ENCODE measurements at regions not wholly inside any gene's neighbourhood (a gene's known extent, or its start where the extent isn't known, plus 50 kb on each side); places are given as distances from the start of the nearest gene placed in this dataset.
"Not testable (repeated sequence)": the region's sequence is repeated elsewhere in the genome, so short reads cannot be mapped to it uniquely, and the experiment has no call there.

- FAIRE-seq, result peak; percentile 27
- TF ChIP-seq POLR2A (IDR thresholded peaks at IDR 0.05; ENCODE audit: low read depth, low read length), result no peak
- no peak for DNase-seq (ENCODE audit: insufficient read length, low spot score)
These were observed 123.1 kb upstream of the STK17B start for GRCh38 chr2:196294516-196294909.

- peak; percentile 70 for FAIRE-seq
- no peak for TF ChIP-seq POLR2A (IDR thresholded peaks at IDR 0.05; ENCODE audit: low read depth, low read length)
- DNase-seq (ENCODE audit: insufficient read length, low spot score), result no peak
These were observed 123.6 kb upstream of the STK17B start for GRCh38 chr2:196295005-196295404.

- not testable (repeated sequence) for DNase-seq (ENCODE audit: insufficient read length, low spot score); FAIRE-seq
These were observed 126.8 kb upstream of the STK17B start for GRCh38 chr2:196298106-196298723.

GRCh38 chr2:196307775-196308305, 136.5 kb upstream of the STK17B start:
- DNase-seq (ENCODE audit: insufficient read length, low spot score), result no peak
- FAIRE-seq, result no peak
- TF ChIP-seq POLR2A (IDR thresholded peaks at IDR 0.05; ENCODE audit: low read depth, low read length), result no peak

- FAIRE-seq, result no peak
- TF ChIP-seq POLR2A (IDR thresholded peaks at IDR 0.05; ENCODE audit: low read depth, low read length), result no peak
- no peak for DNase-seq (ENCODE audit: insufficient read length, low spot score)
These were observed 138.3 kb upstream of the STK17B start for GRCh38 chr2:196309691-196310090.

GRCh38 chr2:196314157-196314556, 142.8 kb upstream of the STK17B start:
- no peak for FAIRE-seq
- no peak for TF ChIP-seq POLR2A (IDR thresholded peaks at IDR 0.05; ENCODE audit: low read depth, low read length)

GRCh38 chr2:196314780-196315179, 143.4 kb upstream of the STK17B start:
- FAIRE-seq (peak; percentile 86), DNase-seq (ENCODE audit: insufficient read length, low spot score) (peak; percentile 32)
- no peak for TF ChIP-seq POLR2A (IDR thresholded peaks at IDR 0.05; ENCODE audit: low read depth, low read length)

More at GRCh38 chr2:196314157-196314556, 142.8 kb upstream of the STK17B start:
- DNase-seq (ENCODE audit: insufficient read length, low spot score), result no peak

GRCh38 chr2:196315388-196316049, 144.1 kb upstream of the STK17B start:
- FAIRE-seq (peak; percentile 27), DNase-seq (ENCODE audit: insufficient read length, low spot score) (no peak)
- TF ChIP-seq POLR2A (IDR thresholded peaks at IDR 0.05; ENCODE audit: low read depth, low read length), result no peak

GRCh38 chr2:196316050-196316430, 144.7 kb upstream of the STK17B start:
- no peak for DNase-seq (ENCODE audit: insufficient read length, low spot score)
- FAIRE-seq, result no peak
- no peak for TF ChIP-seq POLR2A (IDR thresholded peaks at IDR 0.05; ENCODE audit: low read depth, low read length)

GRCh38 chr2:196318517-196319377, 147.4 kb upstream of the STK17B start:
- no peak for FAIRE-seq
- DNase-seq (ENCODE audit: insufficient read length, low spot score), result no peak
- TF ChIP-seq POLR2A (IDR thresholded peaks at IDR 0.05; ENCODE audit: low read depth, low read length), result no peak

GRCh38 chr2:196322973-196323810, 151.8 kb upstream of the STK17B start:
- peak; percentile 30 for FAIRE-seq
- DNase-seq (ENCODE audit: insufficient read length, low spot score), result no peak
- no peak for TF ChIP-seq POLR2A (IDR thresholded peaks at IDR 0.05; ENCODE audit: low read depth, low read length)

- DNase-seq (ENCODE audit: insufficient read length, low spot score), result no peak
- TF ChIP-seq POLR2A (IDR thresholded peaks at IDR 0.05; ENCODE audit: low read depth, low read length), result no peak
- FAIRE-seq, result no peak
These were observed 152.8 kb upstream of the STK17B start for GRCh38 chr2:196324211-196324610.

GRCh38 chr2:196328088-196328680, 156.8 kb upstream of the STK17B start:
- no peak for TF ChIP-seq POLR2A (IDR thresholded peaks at IDR 0.05; ENCODE audit: low read depth, low read length)
- FAIRE-seq, result no peak

More at GRCh38 chr2:196328088-196328680, 156.8 kb upstream of the STK17B start:
- no peak for DNase-seq (ENCODE audit: insufficient read length, low spot score)

All from H54 (cell line).